DOHH2 (cell line): ENCODE measurements at regions not wholly inside any gene's neighbourhood (a gene's known extent, or its start where the extent isn't known, plus 50 kb on each side); places are given as distances from the start of the nearest gene placed in this dataset.
"Not testable (repeated sequence)": the region's sequence is repeated elsewhere in the genome, so short reads cannot be mapped to it uniquely, and the experiment has no call there.

Experiments used
- CTCF ChIP-seq: fragments of 200-600 bp; sonication (generic); IDR thresholded peaks from one replicate; pipeline ENCODE4 v1.5.1; 2014; ENCODE audit warnings: antibody characterized with exemption, mild to moderate bottlenecking, low read depth, low read length; ENCODE audit not compliant: poor library complexity, severe bottlenecking
- EZH2phosphoT487 ChIP-seq: fragments of 200-600 bp; sonication (generic); IDR thresholded peaks from 2 replicates; pipeline ENCODE4 v1.6.1; 2017; ENCODE audit warnings: borderline replicate concordance, mild to moderate bottlenecking, antibody characterized with exemption, low read length, moderate library complexity, mixed read lengths

- TF ChIP-seq CTCF, EZH2phosphoT487: not testable (repeated sequence)
These were observed 105.4 kb downstream of the TRIM69 start for GRCh38 chr15:44841762-44842161.
